ENCODE measurements at regions not wholly inside any gene's neighbourhood (a gene's known extent, or its start where the extent isn't known, plus 50 kb on each side); places are given as distances from the start of the nearest gene placed in this dataset.

GRCh38 chr13:99698010-99698815 is 196.9 kb downstream of the TM9SF2 start:
- H3K27me3 Mint-ChIP-seq (ENCODE audit: low read depth, poor library complexity): peaks cover 2% of the 10 kb centered on the region
- H3K9me3 Mint-ChIP-seq: no peaks in the 10 kb centered on the region
- H3K4me1 Mint-ChIP-seq: peaks cover 28% of the 10 kb centered on the region
- no peak overlapping the region for H3K4me3 Mint-ChIP-seq
- no peaks in the 10 kb centered on the region for H3K36me3 Mint-ChIP-seq (ENCODE audit: low read depth)
- TF ChIP-seq, protein P1, sequence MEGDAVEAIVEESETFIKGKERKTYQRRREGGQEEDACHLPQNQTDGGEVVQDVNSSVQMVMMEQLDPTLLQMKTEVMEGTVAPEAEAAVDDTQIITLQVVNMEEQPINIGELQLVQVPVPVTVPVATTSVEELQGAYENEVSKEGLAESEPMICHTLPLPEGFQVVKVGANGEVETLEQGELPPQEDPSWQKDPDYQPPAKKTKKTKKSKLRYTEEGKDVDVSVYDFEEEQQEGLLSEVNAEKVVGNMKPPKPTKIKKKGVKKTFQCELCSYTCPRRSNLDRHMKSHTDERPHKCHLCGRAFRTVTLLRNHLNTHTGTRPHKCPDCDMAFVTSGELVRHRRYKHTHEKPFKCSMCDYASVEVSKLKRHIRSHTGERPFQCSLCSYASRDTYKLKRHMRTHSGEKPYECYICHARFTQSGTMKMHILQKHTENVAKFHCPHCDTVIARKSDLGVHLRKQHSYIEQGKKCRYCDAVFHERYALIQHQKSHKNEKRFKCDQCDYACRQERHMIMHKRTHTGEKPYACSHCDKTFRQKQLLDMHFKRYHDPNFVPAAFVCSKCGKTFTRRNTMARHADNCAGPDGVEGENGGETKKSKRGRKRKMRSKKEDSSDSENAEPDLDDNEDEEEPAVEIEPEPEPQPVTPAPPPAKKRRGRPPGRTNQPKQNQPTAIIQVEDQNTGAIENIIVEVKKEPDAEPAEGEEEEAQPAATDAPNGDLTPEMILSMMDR (IDR thresholded peaks at IDR 0.05): no peak
- H3K27ac Mint-ChIP-seq: peak overlapping the region; percentile 83
- DNase-seq: no peak

- no peak overlapping the region for H3K27ac Mint-ChIP-seq
- TF ChIP-seq, protein P1 (IDR thresholded peaks at IDR 0.05): no peak
- DNase-seq: no peak
- peaks cover 47% of the 10 kb centered on the region for H3K4me1 Mint-ChIP-seq
- H3K36me3 Mint-ChIP-seq (ENCODE audit: low read depth): no peaks in the 10 kb centered on the region
- H3K9me3 Mint-ChIP-seq: no peaks in the 10 kb centered on the region
- H3K4me3 Mint-ChIP-seq: no peak overlapping the region
- H3K27me3 Mint-ChIP-seq (ENCODE audit: low read depth, poor library complexity): peaks cover 4% of the 10 kb centered on the region
Observed at GRCh38 chr13:99695857-99696256, 194.6 kb downstream of the TM9SF2 start.

GRCh38 chr13:99693852-99694611 is 192.8 kb downstream of the TM9SF2 start:
- peaks cover 5% of the 10 kb centered on the region for H3K27me3 Mint-ChIP-seq (ENCODE audit: low read depth, poor library complexity)
- H3K4me3 Mint-ChIP-seq: peak overlapping the region; percentile 27
- peaks cover 56% of the 10 kb centered on the region for H3K4me1 Mint-ChIP-seq
- no peak overlapping the region for H3K27ac Mint-ChIP-seq
- TF ChIP-seq, protein P1 (IDR thresholded peaks at IDR 0.05): no peak
- H3K36me3 Mint-ChIP-seq (ENCODE audit: low read depth): no peaks in the 10 kb centered on the region
- no peak for DNase-seq
- H3K9me3 Mint-ChIP-seq: no peaks in the 10 kb centered on the region

DNA sequence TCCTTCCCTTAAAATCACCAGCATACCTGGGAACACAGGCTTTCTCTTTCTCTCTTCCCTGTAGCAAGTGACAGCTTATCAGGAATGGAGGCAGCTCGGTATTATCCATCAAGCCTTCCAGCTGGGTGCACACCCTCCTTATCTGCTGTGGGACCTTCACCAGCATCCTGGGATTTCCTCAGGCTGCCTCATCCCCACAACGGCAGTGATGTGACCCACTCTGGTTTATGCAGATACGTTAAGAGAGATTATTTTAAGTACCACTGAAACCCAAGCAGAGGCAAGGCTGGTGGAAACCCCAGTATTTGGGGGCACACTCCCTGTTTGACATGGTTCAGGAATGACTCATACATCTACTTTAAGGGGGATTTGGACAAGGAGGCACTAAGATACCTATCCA is 192.1 kb downstream of the TM9SF2 start:
- TF ChIP-seq, protein P1 (IDR thresholded peaks at IDR 0.05): no peak
- Mint-ChIP-seq H3K36me3 (ENCODE audit: low read depth) (no peaks in the 10 kb centered on the region), H3K27me3 (ENCODE audit: low read depth, poor library complexity) (peaks cover 5% of the 10 kb centered on the region), H3K4me3 (peak overlapping the region; percentile 27), H3K9me3 (no peaks in the 10 kb centered on the region), H3K27ac (no peak overlapping the region), H3K4me1 (peaks cover 63% of the 10 kb centered on the region)
- DNase-seq: no peak

- peaks cover 5% of the 10 kb centered on the region for H3K27me3 Mint-ChIP-seq (ENCODE audit: low read depth, poor library complexity)
- H3K4me1 Mint-ChIP-seq: peaks cover 68% of the 10 kb centered on the region
- TF ChIP-seq, protein P1 (IDR thresholded peaks at IDR 0.05): no peak
- H3K4me3 Mint-ChIP-seq: no peak overlapping the region
- no peak overlapping the region for H3K27ac Mint-ChIP-seq
- H3K36me3 Mint-ChIP-seq (ENCODE audit: low read depth): no peaks in the 10 kb centered on the region
- no peak for DNase-seq
- no peaks in the 10 kb centered on the region for H3K9me3 Mint-ChIP-seq
Observed at GRCh38 chr13:99692854-99693253, 191.6 kb downstream of the TM9SF2 start.
